Kidney tubule cell (primary cell): ENCODE measurements at regions not wholly inside any gene's neighbourhood (a gene's known extent, or its start where the extent isn't known, plus 50 kb on each side); places are given as distances from the start of the nearest gene placed in this dataset.

Source experiments
- DNase-seq: peaks from one replicate; pipeline ENCODE4 v3.0.0-alpha.2; 2018; ENCODE audit warnings: low spot score

GRCh38 chr1:201610858-201611257 lies 71.9 kb downstream of the NAV1 start:
- DNase-seq = no peak

- DNase-seq = no peak
These were observed 73.7 kb downstream of the NAV1 start for GRCh38 chr1:201612645-201613044.

- DNase-seq = peak; percentile 30
These were observed 75.5 kb downstream of the NAV1 start for GRCh38 chr1:201614262-201615015.

- DNase-seq = no peak
These were observed 78.2 kb downstream of the NAV1 start for GRCh38 chr1:201617157-201617556.

- DNase-seq = no peak
These were observed 79.5 kb downstream of the NAV1 start for GRCh38 chr1:201618389-201618788.

- DNase-seq = no peak
These were observed 80.0 kb downstream of the NAV1 start for GRCh38 chr1:201618905-201619304.

- DNase-seq = peak; percentile 14
These were observed 80.6 kb downstream of the NAV1 start for GRCh38 chr1:201619513-201619912.

DNA sequence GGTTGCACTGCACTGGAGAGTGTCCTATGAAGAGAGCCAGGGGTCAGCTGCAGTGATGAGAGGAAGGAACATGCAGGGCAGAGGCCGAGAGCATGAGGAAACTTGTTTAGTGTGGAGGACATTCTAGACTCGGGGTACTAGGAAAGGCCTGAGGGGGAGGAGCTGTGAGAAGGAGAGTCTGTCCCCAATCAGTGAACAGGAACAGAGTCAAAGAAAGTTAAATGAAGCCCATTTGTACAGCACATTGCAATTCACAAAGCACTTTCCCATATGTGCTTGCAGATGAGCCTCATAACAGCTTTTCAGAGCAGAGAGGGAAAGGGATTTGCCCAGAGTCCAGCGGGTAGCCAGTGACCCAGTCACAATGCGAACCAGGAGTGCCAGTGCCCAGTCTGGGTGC lies 83.4 kb downstream of the NAV1 start:
- DNase-seq = no peak

DNA sequence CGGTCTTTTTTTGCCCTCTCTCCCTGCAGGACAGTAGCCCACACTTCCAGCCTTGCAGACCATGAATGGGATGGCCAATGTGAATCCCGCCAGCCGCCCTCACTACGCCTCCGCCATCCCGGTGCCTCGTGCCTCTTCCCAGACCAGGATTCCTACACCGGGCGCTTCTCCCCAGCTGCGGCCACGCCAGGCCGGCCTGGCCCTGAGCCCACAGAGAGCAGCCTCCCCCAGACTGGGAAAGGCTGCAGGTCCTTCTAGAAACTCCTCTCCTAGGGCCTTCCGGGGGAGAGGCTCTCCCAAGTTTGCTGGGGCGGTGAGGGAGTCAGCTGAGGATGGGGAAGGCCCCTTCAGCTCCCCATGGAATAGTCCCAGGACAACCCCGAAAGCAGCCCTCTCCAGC lies 83.9 kb downstream of the NAV1 start:
- DNase-seq = no peak

- DNase-seq = no peak
These were observed 85.9 kb downstream of the NAV1 start for GRCh38 chr1:201624741-201625225.

GRCh38 chr1:201625226-201625761 lies 86.4 kb downstream of the NAV1 start:
- DNase-seq = peak; percentile 54

DNA sequence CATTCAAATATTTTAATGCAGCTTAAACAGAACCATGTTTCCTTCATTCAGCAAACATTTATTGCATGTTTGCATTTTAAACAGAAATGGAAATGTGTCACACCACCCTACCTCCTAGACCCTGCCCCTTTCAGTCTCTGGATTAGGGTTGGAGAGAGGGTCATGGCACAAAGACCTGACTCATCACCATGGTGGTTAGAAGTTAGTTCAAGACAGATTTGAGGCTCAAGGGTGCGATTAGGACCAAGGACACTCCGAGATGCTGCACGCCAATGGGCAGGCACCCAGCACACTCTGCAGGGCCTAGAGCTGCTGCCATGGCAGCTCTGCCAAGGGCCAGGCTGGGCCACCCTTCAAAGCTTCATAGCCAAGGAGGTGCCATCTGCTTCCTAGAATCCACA lies 86.9 kb downstream of the NAV1 start:
- DNase-seq = no peak

DNA sequence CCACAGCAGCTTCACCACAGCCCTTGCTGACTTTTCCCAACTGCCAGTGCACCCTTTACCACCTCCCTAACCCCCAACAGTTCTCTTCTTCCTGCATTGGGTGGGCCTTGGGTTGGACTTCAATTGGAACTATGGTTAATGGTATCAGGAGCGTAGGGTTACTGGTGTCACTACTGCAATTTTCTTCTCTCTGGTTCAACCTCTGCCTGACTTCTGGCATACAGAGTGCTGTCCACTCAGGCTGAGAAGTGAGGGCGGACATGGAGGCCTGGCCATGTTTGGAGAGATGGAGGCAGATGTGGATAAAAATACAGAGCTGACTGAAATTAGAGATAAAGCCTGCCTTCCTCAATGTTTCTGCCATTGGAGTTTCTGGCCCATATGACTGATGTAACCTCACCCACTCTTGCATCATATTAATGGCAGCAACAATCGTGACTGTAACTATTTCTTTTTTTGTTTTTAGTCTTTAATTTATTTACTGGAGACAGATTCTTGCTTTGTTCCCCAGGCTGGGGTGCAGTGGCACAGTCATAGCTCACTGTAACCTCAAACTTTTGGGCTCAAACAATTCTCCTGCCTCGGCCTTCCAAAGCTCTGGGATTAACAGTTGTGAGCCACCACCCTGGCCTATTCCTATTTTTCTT lies 87.8 kb downstream of the NAV1 start:
- no peak for DNase-seq

DNA sequence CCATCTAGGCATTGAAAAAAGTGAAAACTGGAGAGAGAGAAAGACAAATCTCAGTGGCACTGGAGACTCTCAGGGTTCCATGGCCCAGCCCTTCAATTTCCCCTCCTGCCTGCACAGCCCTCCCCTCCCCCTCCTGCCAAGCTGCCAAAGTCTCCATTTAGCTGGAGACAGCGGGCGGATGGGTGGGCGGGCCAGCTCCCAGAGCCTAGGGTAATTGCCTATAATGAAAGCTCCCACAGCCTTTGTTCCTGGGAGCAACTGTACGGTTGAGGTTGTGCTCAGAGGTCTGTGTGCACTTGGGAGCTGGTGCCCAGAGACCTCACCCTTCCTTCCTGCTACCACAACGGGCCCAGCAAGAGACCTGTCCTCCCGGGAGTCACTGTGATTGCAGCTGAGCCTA lies 89.6 kb downstream of the NAV1 start:
- no peak for DNase-seq

DNA sequence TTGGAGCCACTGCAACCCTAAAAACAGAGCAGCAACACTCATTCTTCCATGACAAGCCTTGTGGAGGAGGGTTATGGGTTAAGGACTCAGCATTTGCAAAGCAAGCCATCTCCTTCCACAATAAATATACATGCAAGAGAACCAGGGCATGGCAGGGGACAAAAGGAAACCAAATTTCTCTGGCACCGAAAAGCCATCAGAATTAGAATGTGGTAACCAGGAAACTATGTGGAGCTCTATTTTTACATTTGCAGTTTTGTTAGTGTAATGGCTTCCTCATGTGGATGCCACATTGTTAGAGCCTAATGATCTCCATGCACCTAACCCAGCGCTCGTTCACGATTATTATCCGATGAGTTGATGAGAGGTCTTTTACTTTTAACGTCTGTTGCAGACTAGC lies 91.7 kb downstream of the NAV1 start:
- DNase-seq = no peak

DNA sequence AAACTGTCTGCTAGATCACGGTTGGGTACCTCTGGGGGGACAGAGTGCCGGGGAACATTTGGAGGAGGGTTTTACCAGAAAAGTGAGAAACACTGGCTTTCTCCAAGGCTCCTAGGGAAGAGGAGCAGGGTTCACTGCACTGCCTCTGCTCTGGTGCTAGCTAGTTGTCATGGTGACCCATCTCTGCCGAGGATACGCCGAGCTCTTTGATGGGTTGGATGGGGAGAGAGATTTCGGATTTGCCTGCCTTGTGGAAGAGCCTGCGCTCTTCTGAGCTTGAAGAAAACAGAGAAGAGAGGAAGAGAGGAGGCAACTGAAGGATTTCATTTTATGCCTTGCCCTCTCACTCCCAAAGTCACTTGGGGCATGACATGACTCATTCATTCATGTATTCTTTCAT lies 92.1 kb downstream of the NAV1 start:
- no peak for DNase-seq

- no peak for DNase-seq
These were observed 93.5 kb downstream of the NAV1 start for GRCh38 chr1:201632364-201632952.

DNA sequence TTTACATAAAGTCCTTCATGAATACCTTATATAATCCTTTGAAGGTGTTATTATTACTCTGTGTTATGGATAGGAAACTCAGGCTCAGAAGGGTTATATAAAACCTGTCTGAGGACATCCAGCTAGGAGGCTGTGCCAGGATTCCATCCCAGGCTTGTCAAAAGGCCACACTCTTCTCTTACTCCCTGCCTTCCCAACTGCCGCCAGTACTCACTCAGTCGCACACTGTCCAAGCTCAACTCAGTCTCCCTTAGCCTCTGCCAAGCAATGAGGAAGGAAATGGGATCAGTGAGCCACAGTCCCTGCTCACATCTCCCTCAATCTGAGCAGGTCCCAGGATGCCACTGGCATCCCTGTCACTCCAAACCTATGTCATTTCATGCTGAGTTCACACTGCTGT lies 94.4 kb downstream of the NAV1 start:
- DNase-seq = no peak

DNA sequence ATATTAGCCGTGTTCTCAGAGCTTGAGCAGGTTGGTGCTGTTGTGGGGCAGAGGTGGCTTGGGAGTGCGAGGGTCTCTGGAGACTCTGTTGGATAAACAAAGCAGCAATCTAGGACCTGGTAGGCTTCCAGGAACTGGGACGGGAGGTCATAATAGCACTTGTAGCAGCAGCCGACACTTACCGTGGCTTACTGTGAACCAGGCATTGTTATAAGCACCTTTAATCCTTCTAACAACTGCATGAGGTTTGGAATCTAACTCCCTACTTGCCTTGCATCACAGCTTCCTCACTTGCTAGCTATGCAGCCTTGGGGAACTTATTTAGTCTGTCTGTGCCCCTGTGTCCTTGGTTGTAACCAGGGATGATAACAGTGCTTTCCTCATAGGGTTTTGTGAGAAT lies 94.9 kb downstream of the NAV1 start:
- DNase-seq = no peak

GRCh38 chr1:201634261-201634660 lies 95.3 kb downstream of the NAV1 start:
- no peak for DNase-seq

DNA sequence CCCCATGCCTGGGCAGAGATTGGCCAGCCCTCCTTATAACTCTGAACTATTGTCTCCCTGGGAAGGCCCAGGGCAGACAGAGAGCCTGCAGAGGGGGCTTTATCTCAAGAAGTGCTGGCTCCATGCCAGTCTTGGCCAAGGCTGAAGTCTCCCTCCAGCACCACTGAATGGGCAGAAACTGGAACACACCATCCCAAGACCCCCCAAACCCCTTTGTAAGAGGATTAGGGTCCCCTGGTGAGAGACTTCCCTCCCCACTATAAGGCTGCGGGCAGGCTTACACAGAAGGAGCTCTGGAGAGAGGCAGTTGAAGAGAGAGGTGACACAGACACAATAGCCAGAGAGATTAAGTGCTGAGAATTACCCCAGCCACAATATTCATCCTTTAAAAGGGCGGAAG lies 97.2 kb downstream of the NAV1 start:
- no peak for DNase-seq

DNA sequence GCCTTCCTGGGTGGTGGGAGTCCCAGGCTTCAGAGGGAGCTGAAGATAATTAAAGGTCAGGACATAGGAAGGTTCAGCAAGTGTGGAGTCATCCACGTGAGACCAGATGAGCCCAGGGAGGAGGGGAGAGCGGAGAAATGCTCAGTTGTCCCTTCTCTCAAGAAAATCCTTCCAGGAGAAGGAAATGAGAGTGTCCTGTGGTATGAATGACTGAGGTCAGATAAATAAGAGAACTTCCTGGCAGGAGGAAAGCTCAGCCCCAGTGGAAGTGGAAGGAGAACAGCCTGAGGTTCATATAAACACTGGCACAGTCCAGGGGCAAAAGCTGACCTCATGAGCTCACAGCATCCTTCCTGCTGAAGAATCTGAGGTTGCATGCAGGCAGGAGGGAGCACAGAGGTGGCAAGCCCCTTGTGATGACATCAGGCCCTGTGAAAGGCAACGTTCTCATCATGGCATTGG lies 97.6 kb downstream of the NAV1 start:
- peak; percentile 38 for DNase-seq
